HUDEP-2 (cell line): ENCODE measurements at regions not wholly inside any gene's neighbourhood (a gene's known extent, or its start where the extent isn't known, plus 50 kb on each side); places are given as distances from the start of the nearest gene placed in this dataset.
"Not testable (repeated sequence)": the region's sequence is repeated elsewhere in the genome, so short reads cannot be mapped to it uniquely, and the experiment has no call there.

Experiments
- DNase-seq, 76 experiments: peaks; one replicate each; lab custom pipeline; 2025; ENCODE audit not compliant: unreplicated experiment in 76 of 76; lab: John Stamatoyannopoulos, UW

DNA sequence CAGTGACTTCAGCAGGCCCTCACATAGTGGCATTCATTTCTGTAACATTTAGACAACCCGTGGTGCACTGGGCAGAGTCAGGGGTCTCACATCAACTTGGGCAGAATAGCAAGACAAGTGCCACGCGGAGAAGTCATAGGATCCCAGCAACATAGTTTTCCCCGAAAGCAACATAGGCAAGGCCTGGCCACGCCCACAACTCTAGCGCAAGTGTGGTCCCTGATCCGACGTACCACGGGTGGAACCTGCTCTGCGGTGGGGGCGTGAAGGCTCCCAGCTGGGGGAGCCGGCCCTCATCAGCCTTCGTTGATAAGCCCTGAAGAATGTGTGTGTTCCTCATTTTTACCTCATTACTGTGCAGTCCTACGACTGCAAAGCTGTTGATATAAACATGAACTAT is 261.2 kb downstream of the EIPR1 start:
- DNase-seq = no peak

DNA sequence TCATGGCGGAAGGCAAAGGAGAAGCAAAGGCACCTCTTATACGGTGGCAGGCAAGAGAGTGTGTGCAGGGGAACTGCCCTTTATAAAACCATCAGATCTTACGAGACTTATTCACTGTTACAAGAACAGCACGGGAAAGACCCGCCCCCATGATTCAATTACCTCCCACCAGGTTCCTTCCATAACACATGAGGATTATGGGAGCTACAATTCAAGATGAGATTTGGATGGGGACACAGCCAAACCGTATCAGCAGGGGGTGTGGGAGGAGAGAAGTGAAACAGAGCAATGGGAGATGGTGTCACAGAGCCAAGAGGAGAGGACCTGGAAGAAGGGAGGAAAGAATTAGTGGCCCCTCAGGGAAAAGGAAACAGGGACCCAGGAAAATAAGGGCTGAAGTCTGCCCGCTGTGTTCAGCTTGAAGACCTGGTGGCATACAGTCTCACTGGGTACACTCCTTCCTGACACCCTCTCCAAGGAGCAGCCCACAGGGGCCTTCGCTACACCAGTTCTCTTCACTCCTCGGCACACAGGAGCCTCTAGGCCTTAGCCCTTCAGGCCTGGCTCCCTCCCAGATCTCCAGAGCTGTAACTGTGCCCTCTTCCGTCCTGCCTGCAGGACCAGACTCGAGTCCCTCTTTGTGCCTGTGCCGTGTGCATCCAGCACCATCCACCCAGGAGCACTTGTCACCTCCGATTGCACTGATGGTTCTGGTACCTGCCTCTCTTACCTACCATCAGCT is 262.1 kb downstream of the EIPR1 start:
- no peak for DNase-seq

DNA sequence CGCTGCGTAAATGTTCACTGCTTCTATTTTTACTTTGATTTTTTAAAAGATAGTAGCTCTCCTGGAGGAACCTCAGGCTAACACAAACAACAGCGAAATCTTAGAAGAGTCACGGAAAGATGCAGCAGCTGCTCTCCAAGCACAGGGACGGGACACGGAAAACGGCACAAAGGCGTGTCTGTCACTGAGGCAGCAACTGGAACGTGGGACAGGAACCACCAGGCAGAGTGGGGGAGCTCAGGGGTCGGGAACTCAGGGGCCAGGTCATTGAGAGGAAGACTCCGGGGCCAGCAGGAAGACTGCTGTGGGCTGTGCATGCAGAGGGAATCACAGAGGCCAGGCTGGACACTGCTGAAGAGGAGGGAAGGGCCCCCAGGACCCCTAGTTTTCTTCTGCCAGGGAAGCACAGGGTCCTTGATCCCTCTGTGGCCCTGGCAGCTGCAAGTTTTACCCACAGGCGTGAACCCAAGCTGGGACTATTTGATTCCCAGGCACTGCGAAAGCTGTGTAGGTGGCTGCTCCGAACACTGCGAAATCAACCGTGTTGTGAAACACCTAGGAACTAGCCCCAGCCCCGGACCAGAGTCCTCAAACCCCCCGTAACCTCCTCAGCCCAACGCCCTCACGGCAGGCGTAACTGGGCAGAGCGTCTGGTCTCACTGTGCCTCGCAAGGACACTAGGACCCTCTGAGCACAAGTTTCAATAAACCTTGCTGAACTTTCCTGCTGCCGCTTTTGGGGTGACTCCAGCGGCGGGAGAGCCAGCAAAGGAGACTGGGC is 263.0 kb downstream of the EIPR1 start:
- DNase-seq = no peak

DNA sequence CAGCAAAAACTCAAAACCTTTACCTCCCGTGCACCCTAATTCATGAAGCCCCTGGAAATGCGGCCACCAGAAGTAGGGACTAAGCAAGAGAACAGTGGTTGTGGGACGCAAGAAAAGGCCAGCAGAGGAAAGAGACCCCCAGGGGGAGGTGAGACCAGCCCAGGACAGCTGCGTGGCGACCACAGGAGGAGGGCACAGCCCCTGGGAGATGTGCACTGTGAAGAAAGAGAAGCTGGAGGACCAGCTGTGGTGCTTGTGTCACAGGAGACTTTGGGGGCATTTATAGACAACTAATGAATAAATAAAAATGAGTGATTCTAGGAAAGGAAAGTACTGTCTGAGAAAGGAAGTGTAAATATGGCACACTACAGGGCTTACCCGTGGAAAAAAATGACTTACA is 263.8 kb downstream of the EIPR1 start:
- DNase-seq = no peak

DNA sequence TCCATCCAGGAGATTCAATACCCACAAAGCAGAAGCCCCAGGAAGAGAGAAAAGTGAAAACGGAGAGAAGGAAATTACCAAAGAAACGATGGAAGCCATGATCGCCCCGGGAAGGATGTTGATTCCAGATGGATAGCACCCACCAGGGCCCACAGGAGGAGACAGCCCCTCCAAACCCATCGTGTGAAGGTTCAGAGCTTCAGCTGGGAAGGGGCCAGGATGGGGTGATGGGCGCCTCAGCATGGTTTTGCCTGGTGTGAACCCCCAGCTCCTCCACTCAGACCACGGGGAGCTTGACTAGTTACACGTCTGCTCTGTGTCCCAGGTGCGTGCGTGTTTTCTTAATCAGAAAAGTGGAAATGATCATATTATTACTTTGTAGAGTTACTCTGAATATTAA is 264.5 kb downstream of the EIPR1 start:
- DNase-seq = no peak

DNA sequence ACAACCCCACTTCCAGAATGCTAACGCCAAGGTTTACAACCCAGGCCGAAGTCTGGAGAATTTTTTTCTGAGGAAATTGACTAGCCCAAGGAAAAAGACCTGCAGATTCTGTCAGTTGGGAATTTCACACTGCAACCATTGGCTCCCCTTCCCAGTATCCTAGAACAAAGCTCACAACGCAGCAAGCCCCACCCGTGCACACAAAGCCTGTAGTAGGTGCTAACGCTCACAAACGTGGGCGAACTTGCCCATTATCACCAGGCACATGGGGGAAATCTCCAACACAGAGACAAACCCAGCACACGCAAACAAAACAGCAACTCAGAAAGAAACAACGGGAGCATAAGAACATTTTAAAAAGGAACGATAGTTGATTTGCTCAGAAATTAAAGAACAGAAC is 265.1 kb downstream of the EIPR1 start:
- DNase-seq = no peak

DNA sequence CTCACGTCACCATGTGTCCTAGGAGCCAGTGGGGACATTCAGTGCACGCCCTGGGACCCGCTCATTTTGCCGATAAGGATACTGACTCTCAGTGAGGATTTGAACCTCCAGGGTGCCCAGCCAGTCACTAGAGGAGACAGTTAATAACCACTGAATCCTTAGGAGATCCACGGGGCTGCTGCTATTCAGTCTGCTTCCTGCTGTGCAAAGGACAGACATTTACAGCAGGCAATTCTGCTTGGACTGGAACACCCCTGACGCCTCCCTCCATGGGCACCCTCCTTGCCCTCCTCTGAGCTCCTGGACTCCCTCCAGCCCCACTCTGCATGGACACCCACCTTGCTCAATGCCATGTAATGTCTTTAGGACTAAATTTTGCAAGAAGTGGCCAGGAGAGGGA is 265.5 kb downstream of the EIPR1 start:
- DNase-seq = no peak

DNA sequence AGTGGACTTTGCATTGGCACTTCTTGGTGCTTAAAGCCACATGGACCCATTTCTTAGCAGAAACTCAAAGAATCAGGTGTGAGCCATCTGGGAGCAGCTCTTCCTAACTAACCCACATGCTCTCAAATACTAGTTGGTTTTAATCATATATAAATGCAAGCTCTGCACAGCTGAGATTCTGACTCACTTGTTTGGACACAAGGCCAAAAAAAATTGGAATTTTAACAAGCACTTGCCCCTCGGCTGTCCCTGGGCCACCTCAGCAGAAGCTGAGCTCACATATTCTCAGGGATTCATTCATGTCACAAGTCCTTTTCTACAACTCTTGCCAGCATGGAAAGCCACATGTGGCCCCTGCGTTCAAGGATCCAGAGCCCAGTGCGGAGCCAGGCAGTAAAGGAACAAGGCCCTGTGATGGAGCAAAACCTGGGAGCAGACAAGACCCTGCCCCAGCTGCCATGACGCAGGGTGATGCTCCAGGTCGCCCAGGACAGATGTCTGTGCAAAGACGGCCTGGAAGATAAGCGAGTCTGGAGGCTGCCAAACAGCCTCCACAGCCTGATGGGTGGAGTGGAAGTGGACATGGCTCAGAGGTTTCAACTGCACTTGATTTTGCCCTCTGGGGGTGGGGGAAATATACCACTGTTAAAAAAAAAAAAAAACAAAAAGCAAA is 266.5 kb downstream of the EIPR1 start:
- DNase-seq = no peak

DNA sequence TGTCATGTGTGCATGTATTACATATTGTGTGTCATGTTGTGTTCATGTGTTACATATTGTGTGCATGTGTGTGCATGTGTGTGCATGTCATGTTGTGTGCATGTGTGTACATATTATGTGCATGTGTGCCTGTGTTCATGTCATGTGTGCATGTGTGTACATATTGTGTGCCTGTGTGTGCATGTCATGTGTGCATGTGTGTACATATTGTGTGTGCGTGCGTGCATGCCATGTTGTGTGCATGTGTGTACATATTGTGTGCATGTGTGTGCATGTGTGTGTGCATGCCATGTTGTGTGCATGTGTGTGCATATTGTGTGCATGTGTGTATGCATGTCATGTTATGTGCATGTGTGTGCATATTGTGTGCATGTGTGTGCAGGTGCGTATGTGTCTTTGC is 267.1 kb downstream of the EIPR1 start:
- DNase-seq = no peak

DNA sequence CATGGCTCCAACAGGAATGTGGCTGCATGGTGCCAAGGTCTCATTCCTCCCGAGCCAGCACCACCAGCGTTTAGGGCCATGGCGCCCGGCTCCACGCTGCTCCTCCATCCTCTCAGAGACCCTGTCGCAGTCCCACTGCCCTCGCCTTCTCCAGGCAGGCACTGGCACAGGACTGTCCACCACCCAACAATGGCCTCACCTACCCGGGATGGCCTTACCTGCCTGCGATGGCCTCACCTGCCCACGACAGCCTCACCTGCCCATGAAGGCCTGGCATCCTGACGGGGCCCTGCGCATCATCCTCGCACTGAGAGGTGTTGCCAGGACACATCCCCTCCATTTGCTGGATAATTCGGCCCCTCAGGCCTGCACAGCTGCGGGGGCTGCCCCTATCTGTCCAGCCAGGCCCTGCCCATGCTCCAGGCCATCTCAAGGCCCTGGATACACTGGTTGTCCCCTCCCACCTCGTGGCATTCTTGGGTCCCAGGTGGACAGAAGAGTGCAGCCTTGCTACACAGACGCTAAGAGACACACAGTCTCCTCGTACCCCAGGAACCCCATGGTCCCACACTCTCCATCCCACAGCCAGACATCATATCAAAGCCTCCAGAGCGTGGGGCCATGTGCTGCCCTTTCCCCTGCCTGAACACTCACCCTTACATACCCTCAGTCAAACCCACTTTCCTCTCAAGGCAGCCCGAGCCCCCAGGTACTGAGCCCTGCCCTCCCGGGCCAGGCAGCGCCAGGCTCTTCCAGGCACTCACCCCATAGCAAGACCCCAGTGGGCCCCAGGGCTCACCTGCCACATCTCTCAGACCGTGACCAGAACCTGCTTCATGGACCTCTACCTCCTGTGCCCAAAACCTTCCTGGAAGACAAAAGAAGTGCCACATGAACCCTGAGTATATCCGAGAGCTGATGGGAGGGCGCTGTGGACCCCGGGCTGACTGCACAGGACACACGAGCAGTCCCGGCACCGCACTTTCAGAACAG is 268.6 kb downstream of the EIPR1 start:
- no peak for DNase-seq

DNA sequence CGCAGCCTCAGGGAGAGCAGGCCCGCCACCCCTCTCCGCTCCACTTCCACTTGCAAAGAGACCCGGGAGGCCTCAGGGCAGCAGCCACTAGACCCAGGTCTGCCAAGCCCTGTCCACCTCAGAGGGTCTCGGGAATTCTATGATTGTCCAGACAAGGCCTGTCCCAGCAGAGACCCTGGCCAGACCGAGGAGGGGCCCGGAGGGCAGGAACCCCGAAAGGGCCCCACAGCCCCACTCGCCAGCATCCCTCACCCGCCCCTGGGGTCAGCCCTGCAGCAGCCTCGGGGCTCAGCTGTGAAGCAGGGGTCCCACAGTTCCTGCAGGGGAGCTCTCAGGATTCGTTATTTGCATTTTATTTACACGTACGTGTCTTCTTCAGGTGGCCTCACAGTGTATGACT is 269.5 kb downstream of the EIPR1 start:
- DNase-seq = no peak

DNA sequence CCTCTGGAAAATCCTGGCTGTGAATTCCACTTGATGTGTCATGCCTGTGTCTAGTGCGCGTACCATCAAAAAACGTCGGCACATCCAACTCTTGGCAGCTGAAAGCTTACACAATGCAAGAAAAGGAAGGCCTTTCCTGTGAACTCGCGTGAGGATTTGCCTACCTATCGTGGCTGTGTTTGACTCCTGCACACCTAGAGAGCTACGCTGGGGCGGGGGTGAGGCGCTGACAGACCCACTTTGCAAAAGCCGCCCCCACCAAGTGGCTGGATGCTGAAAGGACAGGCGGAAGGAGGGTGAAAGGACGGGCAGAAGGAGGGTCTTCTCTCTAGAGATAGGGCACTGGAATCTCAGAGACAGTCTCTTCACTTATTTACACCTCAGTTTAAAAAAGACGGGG is 270.1 kb downstream of the EIPR1 start:
- DNase-seq = no peak

DNA sequence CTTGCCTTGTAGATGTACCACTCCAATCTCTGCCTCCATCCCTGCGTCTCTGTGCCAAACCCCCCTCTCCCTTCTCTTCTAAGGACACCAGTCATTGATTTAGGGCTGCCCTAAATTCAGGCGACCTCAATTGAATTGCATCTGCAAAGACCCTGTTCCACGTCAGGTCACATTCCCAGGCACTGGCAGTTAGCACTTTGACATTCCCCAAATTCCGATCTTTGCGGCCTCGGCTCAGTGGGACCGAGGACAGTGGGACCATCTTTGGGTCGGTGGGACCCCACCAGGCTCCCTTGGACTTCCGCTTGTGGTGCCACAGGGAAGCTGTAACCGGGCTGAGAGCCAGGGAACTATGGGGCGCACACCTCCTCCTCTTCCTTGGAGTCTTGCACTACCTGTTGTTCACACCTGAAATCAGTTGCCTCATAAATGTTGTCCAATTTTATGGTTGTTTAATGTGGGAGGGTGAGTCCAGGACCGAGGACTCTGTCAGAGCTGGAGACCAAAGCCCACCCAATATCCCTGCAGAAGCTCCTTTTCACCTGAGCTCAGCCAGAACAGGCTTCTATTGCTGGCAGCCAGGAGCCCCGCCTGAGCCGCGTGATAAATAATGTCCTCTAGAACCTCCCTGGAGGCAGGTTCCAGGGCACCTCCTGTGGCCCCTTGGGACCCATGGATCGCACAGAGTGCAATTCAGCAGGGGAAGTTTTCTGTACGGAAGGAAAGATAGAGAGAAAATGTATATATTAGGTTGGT is 271.6 kb downstream of the EIPR1 start:
- no peak for DNase-seq

DNA sequence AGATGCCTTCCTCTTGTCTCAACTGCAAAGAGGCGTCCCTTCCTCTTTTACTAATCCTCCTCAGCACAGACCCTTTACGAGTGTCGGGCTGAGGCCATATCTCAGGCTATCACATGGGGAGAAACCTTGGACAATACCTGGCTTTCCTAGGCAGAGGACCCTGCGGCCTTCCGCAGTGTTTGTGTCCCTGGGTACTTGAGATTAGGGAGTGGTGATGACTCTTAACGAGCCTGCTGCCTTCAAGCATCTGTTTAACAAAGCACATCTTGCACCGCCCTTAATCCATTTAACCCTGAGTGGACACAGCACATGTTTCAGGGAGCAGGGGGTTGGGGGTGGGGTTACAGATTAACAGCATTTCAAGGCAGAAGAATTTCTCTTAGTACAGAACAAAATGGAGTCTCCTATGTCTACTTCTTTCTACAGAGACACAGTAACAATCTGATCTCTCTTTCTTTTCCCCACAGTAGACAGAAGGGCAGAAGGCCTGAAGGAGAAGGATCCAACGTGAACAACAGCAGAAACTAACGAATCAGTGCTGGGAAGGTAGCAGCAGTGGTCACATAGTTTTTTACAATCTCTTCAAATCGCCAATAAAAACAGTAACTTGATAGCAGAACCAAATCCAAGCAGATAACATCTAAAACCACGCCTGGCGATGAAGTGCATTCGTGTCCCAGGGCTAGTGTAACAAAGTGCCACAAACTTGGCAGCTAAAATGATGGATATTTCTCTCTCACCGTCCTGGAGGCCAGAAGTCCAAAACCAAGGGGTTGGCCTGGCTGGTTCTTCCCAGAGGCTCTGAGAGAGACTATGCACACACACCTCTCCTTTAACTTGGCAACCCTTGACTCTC is 272.4 kb downstream of the EIPR1 start:
- not testable (repeated sequence) for DNase-seq

DNA sequence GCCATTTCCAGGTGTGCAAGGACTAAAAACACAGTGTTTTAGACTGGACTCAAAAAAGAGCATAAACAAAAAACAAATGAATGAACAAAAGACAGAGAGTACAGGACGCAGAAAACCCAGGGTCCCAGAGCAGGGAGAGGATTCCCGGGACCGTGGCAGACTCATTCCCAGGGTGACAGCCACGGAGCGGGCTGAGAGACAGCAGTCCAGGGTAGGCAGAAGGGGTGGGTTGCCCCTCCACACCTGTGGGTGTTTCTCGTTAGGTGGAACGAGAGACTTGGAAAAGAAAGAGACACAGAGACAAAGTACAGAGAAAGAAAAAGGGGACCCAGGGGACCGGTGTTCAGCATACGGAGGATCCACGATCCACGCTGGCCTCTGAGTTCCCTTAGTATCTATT is 273.4 kb downstream of the EIPR1 start:
- no peak for DNase-seq

DNA sequence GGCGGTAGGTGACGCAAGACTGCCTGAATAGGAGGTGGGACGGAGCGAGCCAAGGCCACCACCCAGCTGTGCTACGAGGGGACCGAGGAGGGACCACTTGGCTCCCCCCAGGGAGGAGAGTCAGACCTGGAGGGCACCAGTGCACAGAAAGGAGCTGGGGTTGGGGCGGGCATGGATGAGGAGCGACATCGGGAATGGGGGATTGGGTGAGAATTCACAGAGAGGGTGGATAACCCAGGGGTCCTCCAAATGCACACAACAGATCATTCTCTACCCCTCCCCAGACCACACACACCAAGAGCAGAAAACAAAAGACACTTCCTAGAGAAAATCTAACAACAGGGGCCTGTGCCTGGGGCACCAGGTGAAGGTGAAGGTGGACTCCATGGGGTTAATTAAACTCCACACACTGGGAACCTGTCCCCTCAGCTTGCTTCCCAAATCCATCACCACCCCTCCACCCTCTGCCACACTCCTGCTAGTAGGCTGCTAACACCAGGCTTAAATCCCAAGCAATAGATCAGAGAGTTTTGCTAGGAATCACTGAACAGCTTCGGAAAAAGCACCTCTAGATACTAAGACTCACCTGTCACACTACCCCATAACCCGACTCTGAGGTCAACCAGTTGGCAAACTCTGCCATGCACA is 274.6 kb downstream of the EIPR1 start:
- DNase-seq = no peak

DNA sequence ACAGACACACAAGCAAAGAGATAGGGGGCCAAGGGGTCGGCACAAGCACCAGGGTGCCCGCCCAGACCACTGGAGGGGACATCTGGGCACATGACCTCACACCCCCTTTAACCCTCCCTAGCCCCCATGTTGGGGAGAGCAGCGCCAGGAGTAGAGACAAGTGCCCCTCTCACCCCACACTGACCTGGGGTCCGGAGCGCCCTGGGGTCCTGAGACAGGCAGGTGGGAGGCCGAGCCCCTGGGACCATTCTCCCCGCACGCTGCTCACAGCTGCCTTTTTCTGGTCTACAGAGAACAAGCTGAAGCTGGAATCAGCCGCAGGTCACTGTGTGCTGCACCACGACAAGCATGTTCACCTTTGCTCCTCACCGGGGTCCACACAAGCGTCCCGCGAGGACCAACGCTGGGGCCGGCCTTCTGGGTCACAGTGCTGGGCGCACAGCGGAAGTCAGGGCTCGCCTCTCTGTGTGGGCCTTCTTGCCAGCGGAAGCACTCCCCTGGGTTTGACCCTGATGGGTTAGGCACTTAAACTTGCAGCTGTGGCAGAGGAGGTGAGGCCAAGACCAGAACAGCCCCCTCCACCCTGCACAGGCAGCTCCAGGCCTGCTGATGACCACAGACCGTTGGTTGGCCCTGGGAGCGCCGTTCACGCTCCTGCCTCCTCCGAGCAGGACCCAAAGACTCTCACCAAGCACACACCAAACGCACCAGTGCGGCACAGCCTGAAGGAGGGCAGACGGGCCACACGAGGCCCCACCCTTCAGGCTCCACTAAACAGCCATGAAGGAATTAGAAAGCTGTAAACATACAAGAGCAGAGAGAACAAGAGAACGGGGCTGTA is 275.3 kb downstream of the EIPR1 start:
- DNase-seq = no peak
